HG03521 (cell line): ENCODE measurements at regions not wholly inside any gene's neighbourhood (a gene's known extent, or its start where the extent isn't known, plus 50 kb on each side); places are given as distances from the start of the nearest gene placed in this dataset.
"Not testable (repeated sequence)": the region's sequence is repeated elsewhere in the genome, so short reads cannot be mapped to it uniquely, and the experiment has no call there.

Experiments
- ATAC-seq: cut with Tn5 transposase; IDR thresholded peaks from one replicate; pipeline ENCODE4 v1.9.1; 2021; ENCODE audit warnings: mild to moderate bottlenecking, moderate library complexity; ENCODE audit not compliant: unreplicated experiment

DNA sequence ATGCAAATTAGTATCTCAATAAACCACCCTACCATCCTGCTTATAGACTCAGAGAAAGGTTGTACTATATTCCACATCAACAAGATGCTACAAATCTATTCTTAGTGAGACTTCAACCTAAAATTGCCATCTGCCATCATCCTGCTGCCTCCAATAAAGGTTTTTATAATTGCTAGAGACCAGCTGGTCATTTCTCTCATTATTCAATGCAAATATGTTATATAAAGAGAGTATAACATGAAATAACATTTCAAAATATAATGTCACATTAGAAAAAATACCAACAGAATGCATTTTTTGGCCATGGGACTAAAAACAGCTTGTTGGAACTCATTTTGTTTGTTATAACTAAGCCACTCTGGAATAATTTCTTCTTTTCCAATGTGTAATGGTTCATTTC is 247.3 kb downstream of the LRIG3 start:
- no peak for ATAC-seq

DNA sequence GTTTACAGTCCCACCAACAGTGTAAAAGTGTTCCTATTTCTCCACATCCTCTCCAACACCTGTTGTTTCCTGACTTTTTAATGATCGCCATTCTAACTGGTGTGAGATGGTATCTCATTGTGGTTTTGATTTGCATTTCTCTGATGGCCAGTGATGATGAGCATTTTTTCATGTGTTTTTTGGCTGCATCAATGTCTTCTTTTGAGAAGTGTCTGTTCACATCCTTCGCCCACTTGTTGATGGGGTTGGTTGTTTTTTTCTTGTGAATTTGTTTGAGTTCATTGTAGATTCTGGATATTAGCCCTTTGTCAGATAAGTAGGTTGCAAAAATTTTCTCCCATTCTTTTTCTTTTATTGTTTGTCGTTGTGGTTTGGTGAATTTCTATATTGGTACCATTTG is 242.5 kb downstream of the LRIG3 start:
- ATAC-seq: not testable (repeated sequence)

DNA sequence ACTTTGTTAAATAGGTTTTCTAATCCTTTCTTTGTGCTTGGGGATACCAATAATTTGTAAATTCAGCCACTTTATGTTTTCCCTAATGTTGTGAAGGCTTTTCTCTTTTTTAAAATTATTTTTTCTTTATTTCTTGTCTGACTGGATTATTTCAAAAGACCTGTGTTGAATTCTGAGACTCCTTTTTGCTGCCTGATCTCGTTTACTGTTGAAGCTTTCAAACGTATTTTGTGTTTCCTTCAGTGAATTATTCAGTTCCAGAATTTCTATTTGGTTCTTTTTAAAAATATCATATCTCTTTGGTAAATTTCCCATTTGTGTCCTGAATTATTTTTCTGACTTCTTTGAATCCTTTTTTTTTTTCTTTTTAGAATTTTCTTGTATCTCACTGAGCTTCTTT is 241.6 kb downstream of the LRIG3 start:
- no peak for ATAC-seq

DNA sequence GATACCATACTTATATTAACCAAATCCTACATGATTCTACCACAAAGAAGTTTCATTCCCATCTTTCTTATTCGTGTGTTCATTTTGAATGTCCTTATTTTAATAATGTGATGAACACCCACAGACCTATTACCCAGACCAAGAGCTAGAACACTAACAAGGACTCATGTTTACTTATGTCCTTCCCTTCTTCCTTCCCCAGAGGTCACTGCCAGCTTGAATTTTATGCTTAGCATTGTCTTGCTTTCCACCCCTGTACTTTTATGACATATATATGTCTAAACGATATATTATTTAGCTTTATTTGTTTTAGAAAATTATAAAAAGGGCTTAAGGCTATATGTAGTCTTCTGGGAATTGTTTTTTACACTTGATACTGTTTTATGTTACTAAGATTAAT is 238.6 kb downstream of the LRIG3 start:
- no peak for ATAC-seq

DNA sequence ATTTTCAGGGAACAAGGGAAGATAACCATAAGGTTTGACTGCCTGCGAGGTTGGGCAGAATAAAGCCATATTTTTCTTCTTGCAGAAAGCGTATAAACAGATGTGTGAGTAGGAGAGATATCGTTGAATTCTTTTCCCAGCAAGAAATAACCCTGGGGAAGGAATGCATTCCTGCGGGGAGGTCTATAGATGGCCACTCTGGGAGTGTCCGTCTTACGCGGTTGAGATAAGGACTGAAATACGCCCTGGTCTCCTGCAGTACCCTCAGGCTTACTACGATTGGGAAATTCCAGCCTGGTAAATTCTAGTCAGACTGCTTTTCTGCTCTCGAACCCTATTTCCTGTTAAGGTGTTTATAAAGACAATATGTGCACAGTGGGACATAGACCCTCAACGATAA is 225.0 kb downstream of the LRIG3 start:
- ATAC-seq: no peak

DNA sequence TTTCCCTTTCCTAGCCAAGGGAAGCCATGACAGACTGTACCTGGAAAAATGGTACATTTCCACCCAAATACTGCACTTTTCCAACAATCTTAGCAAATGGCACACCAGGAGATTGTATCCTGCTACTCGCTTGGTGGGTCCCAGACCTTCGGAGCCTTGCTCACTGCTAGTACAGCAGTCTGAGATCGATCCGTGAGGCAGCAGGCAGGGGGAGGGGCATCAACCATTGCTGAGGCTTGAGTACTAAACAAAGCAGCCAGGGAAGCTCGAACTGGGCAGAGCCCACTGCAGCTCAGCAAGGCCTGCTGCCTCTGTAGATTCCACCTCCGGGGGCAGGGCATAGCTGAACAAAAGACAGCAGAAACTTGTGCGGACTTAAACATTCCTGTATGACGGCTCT is 218.8 kb downstream of the LRIG3 start:
- ATAC-seq: no peak

DNA sequence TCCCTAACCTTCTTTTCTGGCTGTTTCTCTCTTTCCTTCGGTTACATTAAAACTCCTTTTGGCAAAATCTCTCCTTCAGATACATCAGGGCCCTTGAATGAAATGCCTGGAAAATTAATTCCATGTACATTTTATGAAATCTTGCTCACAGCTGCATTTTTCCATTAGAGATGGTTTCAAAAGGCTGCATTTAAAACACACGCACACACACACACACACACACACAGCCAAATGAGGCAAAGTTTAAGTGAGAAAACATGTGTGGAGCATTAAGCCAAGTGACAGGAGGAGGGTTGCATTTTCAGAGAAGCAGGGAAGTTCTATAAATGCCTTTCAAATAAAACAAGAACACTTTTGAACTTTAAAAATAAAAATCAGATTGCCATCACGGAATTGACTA is 216.4 kb downstream of the LRIG3 start:
- ATAC-seq: no peak

DNA sequence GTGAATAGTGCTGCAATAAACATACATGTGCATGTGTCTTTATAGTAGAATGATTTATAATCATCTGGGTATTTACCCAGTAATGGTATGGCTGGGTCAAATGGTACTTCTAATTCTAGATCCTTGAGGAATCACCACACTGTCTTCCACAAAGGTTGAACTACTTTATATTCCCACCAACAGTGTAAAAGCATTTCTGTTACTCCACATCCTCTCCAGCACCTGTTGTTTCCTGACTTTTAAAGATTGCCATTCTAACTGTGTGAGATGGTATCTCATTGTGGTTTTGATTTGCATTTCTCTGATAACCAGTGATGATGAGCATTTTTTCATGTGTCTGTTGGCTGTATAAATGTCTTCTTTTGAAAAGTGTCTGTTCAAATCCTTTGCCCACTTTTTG is 215.5 kb downstream of the LRIG3 start:
- ATAC-seq: not testable (repeated sequence)

DNA sequence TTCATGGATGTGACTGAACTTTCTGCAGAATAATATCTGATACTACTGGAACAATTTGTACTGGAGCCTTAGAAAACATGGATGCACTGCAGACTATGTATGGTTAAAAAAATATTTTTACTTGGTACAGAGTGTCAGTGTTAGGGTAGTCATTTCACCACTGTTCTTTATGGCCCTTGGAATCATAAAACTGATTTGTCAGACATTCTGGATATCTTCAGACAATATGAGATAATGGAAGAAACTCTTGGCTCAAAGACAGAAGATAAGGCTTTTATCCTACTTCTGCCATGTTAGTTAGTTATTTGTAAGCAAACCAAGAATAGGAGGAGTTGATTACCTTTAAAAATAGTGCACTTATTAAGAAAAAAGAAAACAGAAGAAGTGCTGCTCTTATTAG is 209.4 kb downstream of the LRIG3 start:
- no peak for ATAC-seq

DNA sequence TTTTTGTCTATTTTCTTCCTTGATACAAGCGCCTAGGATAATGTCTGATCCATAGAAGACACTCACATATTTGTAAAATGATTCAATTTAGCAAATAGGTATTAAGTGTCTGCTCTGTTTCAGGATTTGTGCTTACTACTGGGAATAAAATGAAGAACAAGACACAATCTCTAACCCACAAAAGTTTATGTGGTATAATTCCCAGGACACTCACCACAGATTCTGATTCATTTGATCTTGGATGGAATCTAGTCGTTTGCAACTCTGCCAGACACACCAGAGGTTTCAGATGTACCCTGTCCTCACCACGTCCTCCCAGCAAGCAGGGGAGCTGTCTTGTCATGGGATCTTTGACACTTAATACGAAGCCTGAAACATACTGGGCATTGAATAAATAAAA is 208.3 kb downstream of the LRIG3 start:
- no peak for ATAC-seq

DNA sequence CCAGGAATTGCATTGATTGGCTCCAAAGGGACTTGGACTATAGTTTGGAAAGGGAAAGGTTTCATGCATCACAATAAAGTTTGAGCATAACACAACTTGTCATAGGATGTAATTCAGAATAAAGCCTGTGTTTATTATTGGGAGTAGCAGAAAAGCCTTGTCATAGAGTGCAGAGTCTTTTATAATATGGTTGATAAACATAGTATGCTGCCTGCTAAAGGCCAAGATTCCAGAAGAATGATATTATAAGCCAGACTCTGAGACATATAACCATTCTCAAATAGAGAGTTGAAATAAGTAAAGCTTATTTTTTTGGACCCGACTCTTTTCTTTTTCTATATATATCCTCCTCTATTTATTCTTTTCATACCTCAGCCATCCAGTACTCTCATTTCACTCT is 207.3 kb downstream of the LRIG3 start:
- no peak for ATAC-seq

DNA sequence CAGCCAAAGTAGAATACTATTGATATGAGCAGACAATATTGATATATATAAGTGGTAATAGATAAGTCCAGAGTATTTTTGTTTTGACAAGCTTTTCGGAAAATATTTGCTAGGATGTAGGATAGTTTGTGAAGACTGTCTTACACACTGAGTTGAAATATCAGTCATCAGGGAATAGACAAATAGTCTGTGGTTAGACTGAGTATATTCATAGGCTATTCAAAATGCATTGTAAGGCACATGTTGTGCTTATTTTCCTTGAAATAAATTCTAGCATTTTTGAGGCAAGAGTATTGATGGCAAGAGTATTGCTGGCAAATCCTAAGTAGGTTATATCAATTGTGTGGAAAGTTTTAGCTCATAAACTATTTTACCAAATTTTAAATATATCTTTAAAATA is 201.1 kb downstream of the LRIG3 start:
- no peak for ATAC-seq

DNA sequence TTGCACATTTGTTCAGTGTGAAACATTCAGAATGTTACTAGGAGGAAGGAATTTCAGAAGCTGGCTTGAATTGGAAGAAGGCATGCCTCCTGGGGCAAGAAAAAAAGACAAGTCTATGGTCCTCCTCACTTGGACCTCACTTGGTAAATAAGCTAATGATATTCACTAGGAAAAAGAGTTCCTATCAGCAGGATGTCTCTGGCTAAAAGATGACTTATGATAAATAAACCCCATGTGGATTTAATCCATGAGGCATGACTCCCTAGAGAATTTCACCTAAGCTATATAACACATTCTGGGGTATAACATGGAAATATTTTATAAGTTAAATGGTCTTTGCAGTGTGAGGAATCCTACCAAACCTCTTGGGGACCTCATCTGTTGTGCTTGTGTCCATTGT is 199.9 kb downstream of the LRIG3 start:
- ATAC-seq: no peak

DNA sequence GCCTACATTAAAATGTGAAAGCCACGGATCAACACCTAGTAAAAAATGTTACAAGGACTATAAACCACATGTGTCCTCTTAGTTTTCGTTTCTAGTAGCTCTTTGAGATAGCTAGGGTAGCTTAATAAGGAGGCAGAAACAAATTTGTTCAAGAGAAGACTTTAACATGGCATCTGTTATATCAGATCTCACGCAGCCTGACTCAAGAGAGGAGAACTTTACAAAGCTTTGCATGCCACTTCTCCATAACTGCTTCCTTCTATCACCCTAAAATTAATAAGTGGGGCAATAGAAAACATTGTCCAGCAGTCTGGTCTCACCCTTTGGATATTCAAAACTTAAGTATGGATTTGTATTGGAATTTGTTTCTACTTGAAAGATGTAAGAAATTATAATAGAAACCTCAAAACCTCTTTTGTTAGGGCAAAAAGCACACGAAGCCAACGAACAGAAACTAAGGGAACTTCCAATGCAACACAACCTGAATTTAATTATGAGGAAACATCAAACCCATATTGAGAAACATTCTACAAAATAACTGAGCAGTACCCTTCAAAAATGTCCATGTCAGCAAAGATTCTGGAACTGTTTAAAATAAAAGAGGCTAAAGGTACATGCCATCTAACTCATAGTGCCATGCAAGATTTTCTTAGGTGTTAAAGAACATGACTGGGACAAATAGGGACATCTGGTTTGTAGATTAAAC is 194.8 kb downstream of the LRIG3 start:
- ATAC-seq: no peak

DNA sequence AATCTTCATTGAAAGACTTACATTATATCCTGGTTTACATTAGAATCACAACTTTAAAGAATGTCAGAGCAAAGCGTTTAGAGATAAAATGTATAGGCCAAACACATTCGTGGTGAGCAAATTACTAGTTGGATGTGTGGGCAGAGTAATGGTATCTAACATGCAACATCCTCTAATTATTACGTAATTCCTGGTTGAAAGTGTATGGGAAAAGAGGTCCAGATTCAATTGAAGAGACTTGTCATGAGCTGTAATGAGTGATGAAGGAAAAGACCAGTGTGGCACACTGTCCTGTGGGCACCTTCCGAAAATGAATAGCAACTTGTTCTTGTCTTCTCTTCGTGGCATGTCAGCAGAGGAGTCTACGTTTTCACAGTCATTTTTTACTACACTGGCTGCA is 192.8 kb downstream of the LRIG3 start:
- no peak for ATAC-seq

DNA sequence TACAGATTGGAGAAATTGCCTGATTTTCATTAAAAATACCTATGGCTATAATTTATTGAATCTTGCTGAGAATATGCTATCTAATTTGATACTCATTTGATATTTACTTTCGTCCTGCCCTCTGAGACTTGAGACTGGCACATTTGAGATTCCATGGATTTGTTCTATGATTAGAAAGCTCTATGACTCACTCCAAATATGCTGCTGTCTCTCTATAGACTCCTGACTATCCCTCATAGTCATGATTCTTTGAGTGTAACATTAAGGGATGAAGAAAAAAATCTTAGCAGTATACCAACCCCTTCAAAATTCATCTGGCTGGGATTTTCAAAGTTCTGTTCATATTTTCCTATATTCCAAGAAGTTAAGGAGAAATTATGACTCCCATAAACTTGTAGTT is 191.9 kb downstream of the LRIG3 start:
- no peak for ATAC-seq

DNA sequence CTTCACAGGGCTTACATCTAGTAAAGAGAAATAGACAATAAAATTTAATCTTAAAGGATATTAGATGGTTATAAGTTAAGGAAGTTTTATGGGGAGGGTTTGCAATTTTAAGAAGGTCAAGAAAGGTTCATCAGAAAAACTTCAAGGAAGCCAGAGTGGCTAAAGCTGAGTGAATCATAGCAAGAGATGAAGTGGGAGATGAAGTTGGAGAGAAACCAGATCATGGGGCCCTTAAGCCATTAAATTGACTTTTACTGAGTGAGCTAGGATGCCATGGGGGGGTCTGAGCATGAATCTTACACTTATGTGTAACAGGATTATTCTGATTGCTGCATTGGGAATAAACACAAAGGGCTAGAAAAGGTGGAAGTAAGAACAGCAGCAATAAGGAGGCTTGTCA is 189.2 kb downstream of the LRIG3 start:
- no peak for ATAC-seq

DNA sequence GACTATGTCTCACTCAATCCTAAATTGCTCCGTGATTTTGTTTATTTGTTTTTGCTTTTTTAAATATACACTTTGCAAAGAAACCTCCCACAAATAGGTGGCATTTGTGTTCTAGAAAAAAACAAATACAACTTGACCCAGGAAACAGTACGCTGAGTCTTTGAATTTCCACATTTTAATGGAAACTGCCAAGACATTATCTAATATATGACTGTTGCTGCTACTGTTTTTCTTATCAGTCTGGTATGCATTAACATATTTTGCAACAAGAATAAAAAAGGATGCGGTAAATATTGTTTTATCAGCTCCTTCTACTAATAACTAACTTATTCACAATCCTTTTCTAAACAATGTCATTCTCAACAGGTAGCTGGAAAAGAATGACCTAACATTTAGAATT is 187.4 kb downstream of the LRIG3 start:
- no peak for ATAC-seq

DNA sequence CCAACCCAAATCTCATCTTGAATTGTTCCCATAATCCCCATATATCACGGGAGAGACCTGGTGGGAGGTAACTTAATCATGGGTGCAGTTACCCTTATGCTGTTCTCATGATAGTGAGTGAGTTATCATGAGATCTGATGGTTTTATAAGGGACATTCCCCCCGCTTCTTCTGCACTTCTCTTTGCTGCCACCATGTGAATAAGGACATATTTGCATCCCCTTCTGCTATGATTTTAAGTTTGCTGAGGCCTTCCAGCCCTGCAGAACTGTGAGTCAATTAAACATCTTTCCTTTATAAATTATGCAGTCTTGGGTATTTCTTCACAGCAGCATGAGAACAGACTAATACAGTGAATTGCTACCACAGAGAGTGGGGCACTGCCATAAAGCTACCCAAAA is 179.1 kb downstream of the LRIG3 start:
- ATAC-seq: no peak

DNA sequence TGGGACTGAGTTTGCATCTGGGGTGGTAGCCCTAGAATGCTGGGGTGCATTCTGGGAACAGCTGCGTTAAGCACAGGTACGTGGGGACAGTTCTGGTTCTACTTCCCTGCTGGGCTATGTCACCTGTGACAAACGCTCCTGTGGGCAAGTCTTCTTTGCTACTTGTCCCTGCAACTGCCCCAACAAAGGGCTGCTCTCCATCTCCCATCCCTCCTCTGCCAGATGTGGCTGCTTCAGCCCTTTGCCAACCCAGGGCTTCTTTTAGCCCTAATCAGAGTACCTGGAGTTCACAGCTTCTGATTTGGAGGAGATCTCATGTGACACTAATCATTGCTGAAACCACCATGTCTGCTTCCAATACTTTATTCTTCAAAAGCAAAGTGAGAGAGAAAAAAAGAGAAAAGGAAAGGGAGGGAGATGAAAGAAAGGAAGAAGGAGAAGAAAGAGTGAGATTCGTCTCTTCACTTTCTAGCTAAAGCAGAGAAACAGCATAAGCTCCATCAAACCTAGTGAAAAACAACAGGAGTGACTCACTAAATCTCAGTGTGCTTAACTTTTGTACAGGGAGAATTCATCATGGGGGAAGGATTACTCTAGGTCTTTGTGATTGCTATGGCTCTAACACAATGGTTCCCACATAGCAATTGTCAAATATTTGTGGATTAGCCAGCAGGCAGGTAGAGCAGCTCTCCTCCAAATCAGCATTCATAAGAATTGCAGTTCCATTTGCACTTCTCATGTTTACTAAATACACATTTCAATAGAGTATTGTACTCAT is 174.8 kb downstream of the LRIG3 start:
- no peak for ATAC-seq

DNA sequence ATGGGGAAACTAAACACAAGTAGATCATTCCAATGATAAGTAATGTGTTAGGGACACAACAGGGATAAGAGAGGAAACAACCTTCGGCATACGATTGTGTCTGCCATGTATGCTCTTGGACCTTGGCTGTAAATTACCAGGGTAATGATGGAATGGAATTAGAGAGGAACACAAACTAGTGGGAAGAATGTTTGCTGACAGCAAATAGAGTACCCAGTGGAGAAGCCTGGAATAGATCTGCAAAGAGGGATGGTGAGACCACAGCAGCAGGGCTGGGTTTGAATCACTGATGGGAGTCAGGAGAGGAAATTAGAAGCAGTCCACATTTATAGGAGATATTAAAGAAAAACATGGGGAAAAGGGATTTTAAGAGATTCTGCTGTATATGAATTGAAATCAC is 172.8 kb downstream of the LRIG3 start:
- ATAC-seq: no peak

DNA sequence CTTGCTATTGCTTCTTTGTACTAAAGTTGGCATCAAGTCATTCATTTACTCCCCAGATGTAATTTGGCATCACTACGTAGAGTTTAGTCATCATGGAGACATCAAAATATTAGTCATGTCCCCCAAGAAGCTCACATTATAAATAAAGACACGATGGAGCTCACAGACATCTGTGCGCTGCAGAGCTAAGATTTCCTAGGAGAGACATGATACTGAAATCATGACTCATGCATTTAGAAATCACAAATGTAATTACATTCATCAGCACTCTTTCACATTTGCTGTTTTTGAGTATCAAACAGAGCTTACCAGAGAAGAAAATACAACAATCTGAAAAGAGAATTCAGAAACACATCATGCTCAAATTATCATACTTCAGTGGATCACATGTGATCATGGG is 169.8 kb downstream of the LRIG3 start:
- ATAC-seq: no peak

DNA sequence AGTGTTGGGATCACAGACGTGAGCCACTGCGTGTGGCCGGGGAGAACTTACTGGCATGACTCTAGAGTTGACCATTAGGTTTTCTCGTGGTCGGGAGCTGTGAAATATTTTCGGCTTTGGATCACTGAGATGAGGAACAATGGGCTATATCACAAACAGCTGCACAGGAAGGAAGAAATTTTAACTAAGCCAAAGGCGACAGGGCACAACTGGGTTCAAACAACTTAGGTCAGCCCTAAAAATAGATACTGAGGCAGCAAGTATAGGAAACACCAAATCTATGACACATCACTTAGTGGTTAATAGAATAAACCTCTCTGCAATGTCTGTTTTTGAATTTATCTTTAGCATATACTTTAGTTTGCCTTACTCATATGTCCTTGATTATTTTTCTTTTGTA is 162.9 kb downstream of the LRIG3 start:
- ATAC-seq: no peak
